Endodermal cell (in vitro differentiated cells): ENCODE measurements at regions not wholly inside any gene's neighbourhood (a gene's known extent, or its start where the extent isn't known, plus 50 kb on each side); places are given as distances from the start of the nearest gene placed in this dataset.

ENCODE experiments used
- DNase-seq: peaks from one replicate; pipeline ENCODE4 v3.0.0-alpha.2; 2017
- H3K27ac ChIP-seq: 2 replicates; pipeline ENCODE4 v1.5.1; 2013; ENCODE audit warnings: mild to moderate bottlenecking, low read depth, low read length, moderate library complexity
- H3K27me3 ChIP-seq: 2 replicates; pipeline ENCODE4 v1.6.1; 2013; ENCODE audit warnings: mild to moderate bottlenecking, low read length, moderate library complexity; ENCODE audit not compliant: insufficient read depth, control insufficient read depth, poor library complexity, severe bottlenecking
- H3K36me3 ChIP-seq: 2 replicates; pipeline ENCODE4 v1.7.0; 2013; ENCODE audit warnings: mild to moderate bottlenecking, low read length, moderate library complexity; ENCODE audit not compliant: control insufficient read depth, insufficient read depth
- H3K4me1 ChIP-seq: one replicate; pipeline ENCODE4 v1.7.0; 2013; ENCODE audit warnings: low read length; ENCODE audit not compliant: control insufficient read depth, insufficient read depth
- H3K4me3 ChIP-seq: 2 replicates; pipeline ENCODE4 v1.5.1; 2013; ENCODE audit warnings: mild to moderate bottlenecking, low read length, moderate library complexity
- H3K9ac ChIP-seq: 2 replicates; pipeline ENCODE4 v1.6.1; 2013; ENCODE audit warnings: mild to moderate bottlenecking, low read length, moderate library complexity; ENCODE audit not compliant: poor library complexity, severe bottlenecking; ENCODE audit errors: extremely low read depth
- H3K9me3 ChIP-seq: 2 replicates; pipeline ENCODE4 v1.6.1; 2013; ENCODE audit warnings: mild to moderate bottlenecking, low read length, moderate library complexity; ENCODE audit not compliant: control insufficient read depth
- H3K27ac Mint-ChIP-seq: 2 replicates; pipeline ENCODE4 v1.8.0; 2020; ENCODE audit warnings: mixed read lengths
- H3K27me3 Mint-ChIP-seq: 2 replicates; pipeline ENCODE4 v1.8.0; 2021; ENCODE audit warnings: mild to moderate bottlenecking, mixed read lengths; ENCODE audit not compliant: insufficient read depth
- H3K36me3 Mint-ChIP-seq: 2 replicates; pipeline ENCODE4 v1.8.0; 2020; ENCODE audit warnings: low read depth, mixed read lengths
- H3K4me1 Mint-ChIP-seq: 2 replicates; pipeline ENCODE4 v1.8.0; 2020; ENCODE audit warnings: mixed read lengths
- H3K4me3 Mint-ChIP-seq: 2 replicates; pipeline ENCODE4 v1.8.0; 2020; ENCODE audit warnings: mild to moderate bottlenecking, moderate library complexity, mixed read lengths
- H3K9me3 Mint-ChIP-seq: 2 replicates; pipeline ENCODE4 v1.8.0; 2020; ENCODE audit warnings: mild to moderate bottlenecking, mixed read lengths
- WGBS, 2 experiments: methylation state at CpG; one replicate each; pipeline versions ENCODE4 v1.1.5 to v1.1.7; 2013; ENCODE audit warnings: missing lambda C conversion rate in 2 of 2, mixed read lengths in 1 of 2; ENCODE audit not compliant: insufficient coverage in 1 of 2, insufficient read length in 1 of 2; 5-methylcytosine and 5-hydroxymethylcytosine counted together
- TF ChIP-seq, protein P1 (sequence below): fragments of 200-600 bp; sonication (generic); conservative IDR thresholded peaks from 2 replicates; pipeline ENCODE4 v1.5.0; 2021; ENCODE audit warnings: antibody characterized with exemption, mild to moderate bottlenecking

DNA sequence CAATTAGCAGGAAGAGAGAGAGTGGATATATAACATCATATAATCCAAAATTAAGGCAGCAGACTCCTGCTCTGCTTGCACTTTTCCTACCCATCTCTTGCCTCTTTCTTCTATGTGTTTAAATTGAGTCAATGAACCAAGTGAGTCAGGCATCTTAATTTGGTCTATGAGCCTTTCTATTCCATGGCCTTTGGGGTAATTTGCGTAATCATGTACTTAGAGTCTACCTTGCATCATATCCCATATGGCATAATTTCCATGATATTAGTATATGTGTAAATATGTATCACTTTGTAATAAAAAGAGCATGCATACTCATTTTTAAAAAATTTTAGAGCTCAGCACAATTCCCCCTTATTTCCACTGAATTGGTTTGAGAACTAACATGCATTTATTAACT is 555.2 kb downstream of the STK39 start:
- H3K27me3 Mint-ChIP-seq = no peaks in the 10 kb centered on the region
- no peak overlapping the region for H3K9ac ChIP-seq
- peaks cover under 1% of the 10 kb centered on the region for H3K4me1 ChIP-seq
- TF ChIP-seq, protein P1, sequence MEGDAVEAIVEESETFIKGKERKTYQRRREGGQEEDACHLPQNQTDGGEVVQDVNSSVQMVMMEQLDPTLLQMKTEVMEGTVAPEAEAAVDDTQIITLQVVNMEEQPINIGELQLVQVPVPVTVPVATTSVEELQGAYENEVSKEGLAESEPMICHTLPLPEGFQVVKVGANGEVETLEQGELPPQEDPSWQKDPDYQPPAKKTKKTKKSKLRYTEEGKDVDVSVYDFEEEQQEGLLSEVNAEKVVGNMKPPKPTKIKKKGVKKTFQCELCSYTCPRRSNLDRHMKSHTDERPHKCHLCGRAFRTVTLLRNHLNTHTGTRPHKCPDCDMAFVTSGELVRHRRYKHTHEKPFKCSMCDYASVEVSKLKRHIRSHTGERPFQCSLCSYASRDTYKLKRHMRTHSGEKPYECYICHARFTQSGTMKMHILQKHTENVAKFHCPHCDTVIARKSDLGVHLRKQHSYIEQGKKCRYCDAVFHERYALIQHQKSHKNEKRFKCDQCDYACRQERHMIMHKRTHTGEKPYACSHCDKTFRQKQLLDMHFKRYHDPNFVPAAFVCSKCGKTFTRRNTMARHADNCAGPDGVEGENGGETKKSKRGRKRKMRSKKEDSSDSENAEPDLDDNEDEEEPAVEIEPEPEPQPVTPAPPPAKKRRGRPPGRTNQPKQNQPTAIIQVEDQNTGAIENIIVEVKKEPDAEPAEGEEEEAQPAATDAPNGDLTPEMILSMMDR = no peak
- no peak overlapping the region for H3K4me3 Mint-ChIP-seq
- WGBS, 2 experiments = 80% methylated on average over 1 of the region's 1 CpG; no CpG with 5 or more reads in 1 of the 2 experiments
- H3K4me3 ChIP-seq = no peak overlapping the region
- no peaks in the 10 kb centered on the region for H3K36me3 ChIP-seq
- H3K27ac Mint-ChIP-seq = no peak overlapping the region
- H3K36me3 Mint-ChIP-seq = no peaks in the 10 kb centered on the region
- no peak overlapping the region for H3K27ac ChIP-seq
- no peaks in the 10 kb centered on the region for H3K27me3 ChIP-seq
- DNase-seq = no peak
- H3K4me1 Mint-ChIP-seq = peaks cover 7% of the 10 kb centered on the region
- H3K9me3 ChIP-seq = peaks cover 7% of the 10 kb centered on the region
- H3K9me3 Mint-ChIP-seq = peaks cover 3% of the 10 kb centered on the region

DNA sequence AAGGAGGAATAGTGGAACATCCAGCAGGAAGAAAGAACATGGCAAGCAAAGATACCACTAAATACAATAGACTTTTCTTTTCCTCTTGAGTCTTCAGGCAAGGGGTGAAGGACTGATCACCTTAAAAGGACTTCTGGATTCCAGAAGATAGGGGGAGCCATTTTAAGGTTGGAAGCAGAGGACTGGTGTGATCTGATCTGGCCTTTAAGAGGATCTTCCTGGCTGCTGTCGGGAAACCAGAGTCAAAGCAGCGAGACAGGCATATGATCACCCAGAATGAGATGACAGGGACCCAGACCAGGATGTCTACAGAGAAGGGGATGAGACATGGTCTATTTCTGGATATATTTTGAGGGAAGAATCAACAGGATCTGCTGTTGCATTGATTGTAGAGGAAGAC is 558.0 kb downstream of the STK39 start:
- Mint-ChIP-seq H3K27ac (no peak overlapping the region), H3K36me3 (no peaks in the 10 kb centered on the region)
- 87 to 94% methylated on average over 2 of the region's 2 CpGs for WGBS, 2 experiments

DNA sequence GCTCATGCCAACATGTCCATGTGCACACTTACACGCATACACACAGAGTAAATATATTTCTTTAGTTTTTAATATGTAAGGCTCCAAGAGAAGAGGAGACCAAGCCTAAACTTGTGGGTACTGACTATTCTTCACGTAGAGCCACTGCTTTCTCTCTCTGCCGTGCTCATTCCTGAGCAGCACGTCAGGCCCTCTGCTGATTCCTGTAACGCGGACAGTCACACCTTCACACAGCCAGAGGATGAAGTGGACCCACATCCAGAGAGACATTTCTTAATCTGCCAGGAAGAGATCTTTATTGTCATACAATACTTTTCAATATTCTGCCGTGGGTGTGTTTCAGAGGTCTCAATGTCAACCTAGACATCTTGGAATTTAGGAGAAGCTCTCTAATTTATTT is 560.7 kb downstream of the STK39 start:
- Mint-ChIP-seq H3K27ac (no peak overlapping the region), H3K27me3 (no peaks in the 10 kb centered on the region), H3K4me3 (no peak overlapping the region), H3K9me3 (peaks cover 3% of the 10 kb centered on the region), H3K4me1 (peaks cover 7% of the 10 kb centered on the region), H3K36me3 (no peaks in the 10 kb centered on the region)
- Histone ChIP-seq H3K9me3 (peaks cover 7% of the 10 kb centered on the region), H3K27me3 (no peaks in the 10 kb centered on the region), H3K27ac (no peak overlapping the region), H3K4me3 (no peak overlapping the region), H3K4me1 (no peaks in the 10 kb centered on the region), H3K9ac (no peak overlapping the region), H3K36me3 (no peaks in the 10 kb centered on the region)
- WGBS, 2 experiments = 81 to 92% methylated on average over 4 to 6 of the region's 7 CpGs
- DNase-seq = no peak
- TF ChIP-seq, protein P1 = no peak

More for the DNA sequence above, 558.0 kb downstream of the STK39 start:
- Histone ChIP-seq H3K9ac (no peak overlapping the region), H3K27ac (no peak overlapping the region), H3K4me3 (no peak overlapping the region), H3K9me3 (peaks cover 7% of the 10 kb centered on the region), H3K4me1 (no peaks in the 10 kb centered on the region), H3K36me3 (no peaks in the 10 kb centered on the region), H3K27me3 (no peaks in the 10 kb centered on the region)
- Mint-ChIP-seq H3K4me1 (peaks cover 5% of the 10 kb centered on the region), H3K4me3 (no peak overlapping the region), H3K27me3 (no peaks in the 10 kb centered on the region), H3K9me3 (peaks cover 3% of the 10 kb centered on the region)
- TF ChIP-seq, protein P1 = peak; percentile 81
- peak; percentile 74 for DNase-seq
